ENCODE measurements at regions not wholly inside any gene's neighbourhood (a gene's known extent, or its start where the extent isn't known, plus 50 kb on each side); places are given as distances from the start of the nearest gene placed in this dataset.

GRCh38 chr10:2137549-2138174, 400.3 kb upstream of the ADARB2 start:
- TF ChIP-seq CTCF (IDR thresholded peaks at IDR 0.05; ENCODE audit: low read depth, low read length): no peak
- DNase-seq (ENCODE audit: low read depth in 1 of 2, low spot score in 1 of 2): peak in 1 of 2 donors; percentile 52
- Histone ChIP-seq H3K9me3 (ENCODE audit: low read depth) (no peaks in the 10 kb centered on the region), H3K4me1 (ENCODE audit: low read depth) (no peaks in the 10 kb centered on the region), H3K27me3 (no peaks in the 10 kb centered on the region), H3K36me3 (no peaks in the 10 kb centered on the region), H3K27ac (no peak overlapping the region), H3K4me3 (no peak overlapping the region)

- no peak for DNase-seq (ENCODE audit: low read depth in 1 of 2, low spot score in 1 of 2)
- no peak overlapping the region for H3K27ac ChIP-seq
- H3K36me3 ChIP-seq: no peaks in the 10 kb centered on the region
- H3K9me3 ChIP-seq (ENCODE audit: low read depth): no peaks in the 10 kb centered on the region
- TF ChIP-seq CTCF (IDR thresholded peaks at IDR 0.05; ENCODE audit: low read depth, low read length): no peak
- no peaks in the 10 kb centered on the region for H3K4me1 ChIP-seq (ENCODE audit: low read depth)
- peaks cover 3% of the 10 kb centered on the region for H3K27me3 ChIP-seq
- H3K4me3 ChIP-seq: no peak overlapping the region
Measured at GRCh38 chr10:2130705-2131305, 393.5 kb upstream of the ADARB2 start.

GRCh38 chr10:2128991-2129390, 391.7 kb upstream of the ADARB2 start:
- Histone ChIP-seq H3K27me3 (peaks cover 3% of the 10 kb centered on the region), H3K36me3 (no peaks in the 10 kb centered on the region), H3K4me3 (no peak overlapping the region), H3K9me3 (ENCODE audit: low read depth) (no peaks in the 10 kb centered on the region), H3K27ac (no peak overlapping the region), H3K4me1 (ENCODE audit: low read depth) (no peaks in the 10 kb centered on the region)
- TF ChIP-seq CTCF (IDR thresholded peaks at IDR 0.05; ENCODE audit: low read depth, low read length): no peak
- no peak for DNase-seq (ENCODE audit: low read depth in 1 of 2, low spot score in 1 of 2)

- Histone ChIP-seq H3K36me3 (no peaks in the 10 kb centered on the region), H3K4me3 (no peak overlapping the region), H3K4me1 (ENCODE audit: low read depth) (no peaks in the 10 kb centered on the region), H3K27me3 (no peaks in the 10 kb centered on the region), H3K9me3 (ENCODE audit: low read depth) (no peaks in the 10 kb centered on the region), H3K27ac (no peak overlapping the region)
- DNase-seq (ENCODE audit: low read depth in 1 of 2, low spot score in 1 of 2): no peak
- no peak for TF ChIP-seq CTCF (IDR thresholded peaks at IDR 0.05; ENCODE audit: low read depth, low read length)
Measured at GRCh38 chr10:2124135-2124534, 386.8 kb upstream of the ADARB2 start.

- DNase-seq (ENCODE audit: low read depth in 1 of 2, low spot score in 1 of 2): no peak
- no peaks in the 10 kb centered on the region for H3K4me1 ChIP-seq (ENCODE audit: low read depth)
- no peaks in the 10 kb centered on the region for H3K27me3 ChIP-seq
- no peaks in the 10 kb centered on the region for H3K36me3 ChIP-seq
- H3K9me3 ChIP-seq (ENCODE audit: low read depth): no peaks in the 10 kb centered on the region
- H3K4me3 ChIP-seq: no peak overlapping the region
- no peak for TF ChIP-seq CTCF (IDR thresholded peaks at IDR 0.05; ENCODE audit: low read depth, low read length)
- no peak overlapping the region for H3K27ac ChIP-seq
Measured at GRCh38 chr10:2122431-2123124, 385.3 kb upstream of the ADARB2 start.

Data from cardiac muscle cell (in vitro differentiated cells and primary cell).